ENCODE measurements at regions not wholly inside any gene's neighbourhood (a gene's known extent, or its start where the extent isn't known, plus 50 kb on each side); places are given as distances from the start of the nearest gene placed in this dataset.
A peak's percentile ranks its signal among the peaks of the same experiment; 100 is the strongest.

GRCh38 chr15:81812456-81812855 lies 233.4 kb downstream of the MEX3B start (continued):
- TF ChIP-seq ZNF425 (CRISPR knock-in tag; conservative IDR thresholded peaks at IDR 0.05) = no peak
- no peak for TF ChIP-seq E2F5 (CRISPR knock-in tag; IDR thresholded peaks at IDR 0.05)

GRCh38 chr15:81811736-81812135 lies 234.1 kb downstream of the MEX3B start:
- no peaks in the 10 kb centered on the region for H3K27me3 Mint-ChIP-seq (ENCODE audit: low read depth)
- ChIA-PET POLR2A (no interaction called here), CTCF (no interaction called here)
- peaks cover 9% of the 10 kb centered on the region for H3K4me1 Mint-ChIP-seq
- no peak overlapping the region for H3K4me3 Mint-ChIP-seq
- no peaks in the 10 kb centered on the region; the same call in 1 of the 2 replicates for H3K36me3 Mint-ChIP-seq
- H3K27ac Mint-ChIP-seq = peak overlapping the region; percentile 71; the same call in 1 of the 2 replicates
- DNase-seq (ENCODE audit: low spot score) (no peak), ATAC-seq (no peak)
- TF ChIP-seq E2F4 (CRISPR knock-in tag; IDR thresholded peaks at IDR 0.05; ENCODE audit: borderline replicate concordance, low read depth) (no peak), NFYB (CRISPR knock-in tag; conservative IDR thresholded peaks at IDR 0.05; ENCODE audit: low read depth) (no peak), CBFB (CRISPR knock-in tag; IDR thresholded peaks at IDR 0.05; ENCODE audit: low read depth) (no peak), NR3C1 (CRISPR knock-in tag; conservative IDR thresholded peaks at IDR 0.05; ENCODE audit: low read depth) (no peak), ZNF671 (CRISPR knock-in tag; IDR thresholded peaks at IDR 0.05) (no peak), NR2C2 (CRISPR knock-in tag; IDR thresholded peaks at IDR 0.05) (no peak), ATF1 (CRISPR knock-in tag; IDR thresholded peaks at IDR 0.05) (no peak), TEAD1 (CRISPR knock-in tag; IDR thresholded peaks at IDR 0.05) (no peak), HMGXB4 (CRISPR knock-in tag; IDR thresholded peaks at IDR 0.05) (no peak), AR (CRISPR knock-in tag; IDR thresholded peaks at IDR 0.05) (no peak), ZNF532 (CRISPR knock-in tag; IDR thresholded peaks at IDR 0.05; ENCODE audit: borderline replicate concordance) (no peak)
- no peaks in the 10 kb centered on the region; the same call in 1 of the 2 replicates for H3K9me3 Mint-ChIP-seq
